Kidney tubule cell (primary cell): ENCODE measurements at regions not wholly inside any gene's neighbourhood (a gene's known extent, or its start where the extent isn't known, plus 50 kb on each side); places are given as distances from the start of the nearest gene placed in this dataset.

ENCODE experiments used
- DNase-seq: peaks from one replicate; pipeline ENCODE4 v3.0.0-alpha.2; 2018; ENCODE audit warnings: low spot score

GRCh38 chr7:18153183-18153748 lies 125.6 kb upstream of the PRPS1L1 start:
- no peak for DNase-seq

- no peak for DNase-seq
Observed at GRCh38 chr7:18154726-18155125, 127.1 kb upstream of the PRPS1L1 start.

- no peak for DNase-seq
Observed at GRCh38 chr7:18157233-18157632, 129.6 kb upstream of the PRPS1L1 start.

- DNase-seq = no peak
Observed at GRCh38 chr7:18162657-18163056, 135.0 kb upstream of the PRPS1L1 start.

GRCh38 chr7:18163091-18163490 lies 135.4 kb upstream of the PRPS1L1 start:
- no peak for DNase-seq

- DNase-seq = no peak
Observed at GRCh38 chr7:18165166-18165565, 137.5 kb upstream of the PRPS1L1 start.

GRCh38 chr7:18166002-18166401 lies 138.4 kb upstream of the PRPS1L1 start:
- DNase-seq = no peak

GRCh38 chr7:18167815-18168214 lies 140.2 kb upstream of the PRPS1L1 start:
- no peak for DNase-seq

GRCh38 chr7:18174996-18175395 lies 147.3 kb upstream of the PRPS1L1 start:
- DNase-seq = no peak

- DNase-seq = no peak
Observed at GRCh38 chr7:18175801-18176450, 148.3 kb upstream of the PRPS1L1 start.

- no peak for DNase-seq
Observed at GRCh38 chr7:18177129-18177814, 149.6 kb upstream of the PRPS1L1 start.

GRCh38 chr7:18177815-18178660 lies 150.4 kb upstream of the PRPS1L1 start:
- DNase-seq = peak; percentile 24

GRCh38 chr7:18179093-18179492 lies 151.4 kb upstream of the PRPS1L1 start:
- DNase-seq = no peak

- DNase-seq = no peak
Observed at GRCh38 chr7:18180685-18181084, 153.0 kb upstream of the PRPS1L1 start.

- DNase-seq = no peak
Observed at GRCh38 chr7:18189500-18190126, 162.0 kb upstream of the PRPS1L1 start.

- DNase-seq = no peak
Observed at GRCh38 chr7:18191341-18191740, 163.7 kb upstream of the PRPS1L1 start.

GRCh38 chr7:18191862-18192625 lies 164.4 kb upstream of the PRPS1L1 start:
- peak; percentile 62 for DNase-seq

GRCh38 chr7:18194616-18195015 lies 167.0 kb upstream of the PRPS1L1 start:
- no peak for DNase-seq

- DNase-seq = no peak
Observed at GRCh38 chr7:18196638-18197037, 169.0 kb upstream of the PRPS1L1 start.

- DNase-seq = no peak
Observed at GRCh38 chr7:18198868-18199267, 171.2 kb upstream of the PRPS1L1 start.

- DNase-seq = no peak
Observed at GRCh38 chr7:18200266-18200665, 172.6 kb upstream of the PRPS1L1 start.
